Endodermal cell (in vitro differentiated cells): ENCODE measurements at regions not wholly inside any gene's neighbourhood (a gene's known extent, or its start where the extent isn't known, plus 50 kb on each side); places are given as distances from the start of the nearest gene placed in this dataset.

ENCODE experiments used
- DNase-seq: peaks from one replicate; pipeline ENCODE4 v3.0.0-alpha.2; 2017
- H3K27ac ChIP-seq: 2 replicates; pipeline ENCODE4 v1.5.1; 2013; ENCODE audit warnings: mild to moderate bottlenecking, low read depth, low read length, moderate library complexity
- H3K27me3 ChIP-seq: 2 replicates; pipeline ENCODE4 v1.6.1; 2013; ENCODE audit warnings: mild to moderate bottlenecking, low read length, moderate library complexity; ENCODE audit not compliant: insufficient read depth, control insufficient read depth, poor library complexity, severe bottlenecking
- H3K36me3 ChIP-seq: 2 replicates; pipeline ENCODE4 v1.7.0; 2013; ENCODE audit warnings: mild to moderate bottlenecking, low read length, moderate library complexity; ENCODE audit not compliant: control insufficient read depth, insufficient read depth
- H3K4me1 ChIP-seq: one replicate; pipeline ENCODE4 v1.7.0; 2013; ENCODE audit warnings: low read length; ENCODE audit not compliant: control insufficient read depth, insufficient read depth
- H3K4me3 ChIP-seq: 2 replicates; pipeline ENCODE4 v1.5.1; 2013; ENCODE audit warnings: mild to moderate bottlenecking, low read length, moderate library complexity
- H3K9ac ChIP-seq: 2 replicates; pipeline ENCODE4 v1.6.1; 2013; ENCODE audit warnings: mild to moderate bottlenecking, low read length, moderate library complexity; ENCODE audit not compliant: poor library complexity, severe bottlenecking; ENCODE audit errors: extremely low read depth
- H3K9me3 ChIP-seq: 2 replicates; pipeline ENCODE4 v1.6.1; 2013; ENCODE audit warnings: mild to moderate bottlenecking, low read length, moderate library complexity; ENCODE audit not compliant: control insufficient read depth
- H3K27ac Mint-ChIP-seq: 2 replicates; pipeline ENCODE4 v1.8.0; 2020; ENCODE audit warnings: mixed read lengths
- H3K27me3 Mint-ChIP-seq: 2 replicates; pipeline ENCODE4 v1.8.0; 2021; ENCODE audit warnings: mild to moderate bottlenecking, mixed read lengths; ENCODE audit not compliant: insufficient read depth
- H3K36me3 Mint-ChIP-seq: 2 replicates; pipeline ENCODE4 v1.8.0; 2020; ENCODE audit warnings: low read depth, mixed read lengths
- H3K4me1 Mint-ChIP-seq: 2 replicates; pipeline ENCODE4 v1.8.0; 2020; ENCODE audit warnings: mixed read lengths
- H3K4me3 Mint-ChIP-seq: 2 replicates; pipeline ENCODE4 v1.8.0; 2020; ENCODE audit warnings: mild to moderate bottlenecking, moderate library complexity, mixed read lengths
- H3K9me3 Mint-ChIP-seq: 2 replicates; pipeline ENCODE4 v1.8.0; 2020; ENCODE audit warnings: mild to moderate bottlenecking, mixed read lengths
- WGBS, 2 experiments: methylation state at CpG; one replicate each; pipeline versions ENCODE4 v1.1.5 to v1.1.7; 2013; ENCODE audit warnings: missing lambda C conversion rate in 2 of 2, mixed read lengths in 1 of 2; ENCODE audit not compliant: insufficient coverage in 1 of 2, insufficient read length in 1 of 2; 5-methylcytosine and 5-hydroxymethylcytosine counted together
- TF ChIP-seq, protein P1 (sequence below): fragments of 200-600 bp; sonication (generic); conservative IDR thresholded peaks from 2 replicates; pipeline ENCODE4 v1.5.0; 2021; ENCODE audit warnings: antibody characterized with exemption, mild to moderate bottlenecking

DNA sequence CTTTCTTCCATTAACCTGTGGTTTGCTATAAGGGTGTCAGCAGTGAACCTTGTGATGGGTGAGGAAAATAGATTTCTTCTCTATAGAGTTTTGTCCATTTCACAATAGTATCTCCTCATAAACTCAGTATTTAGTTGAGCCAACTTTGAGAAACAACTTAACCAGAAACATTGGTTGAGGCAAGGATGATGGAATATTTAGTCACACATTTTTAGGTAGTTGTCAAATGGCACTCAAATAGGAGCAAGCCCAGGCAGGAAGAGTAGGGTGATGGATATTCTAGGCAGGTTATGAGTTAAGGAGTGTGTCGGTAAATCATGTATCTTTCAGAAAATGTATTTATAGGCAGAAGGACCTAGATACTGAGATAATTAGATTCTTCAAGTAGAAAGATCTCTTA is 1267.6 kb downstream of the SLC16A7 start:
- no peak overlapping the region for H3K27ac Mint-ChIP-seq
- Histone ChIP-seq H3K9me3 (peaks cover 7% of the 10 kb centered on the region), H3K27me3 (no peaks in the 10 kb centered on the region), H3K4me3 (no peak overlapping the region), H3K27ac (no peak overlapping the region), H3K9ac (no peak overlapping the region), H3K4me1 (no peaks in the 10 kb centered on the region), H3K36me3 (no peaks in the 10 kb centered on the region)
- no peaks in the 10 kb centered on the region for H3K4me1 Mint-ChIP-seq
- no peaks in the 10 kb centered on the region for H3K36me3 Mint-ChIP-seq
- 86 to 100% methylated on average over 1 of the region's 1 CpG for WGBS, 2 experiments
- H3K4me3 Mint-ChIP-seq: no peak overlapping the region
- no peak for DNase-seq
- TF ChIP-seq, protein P1, sequence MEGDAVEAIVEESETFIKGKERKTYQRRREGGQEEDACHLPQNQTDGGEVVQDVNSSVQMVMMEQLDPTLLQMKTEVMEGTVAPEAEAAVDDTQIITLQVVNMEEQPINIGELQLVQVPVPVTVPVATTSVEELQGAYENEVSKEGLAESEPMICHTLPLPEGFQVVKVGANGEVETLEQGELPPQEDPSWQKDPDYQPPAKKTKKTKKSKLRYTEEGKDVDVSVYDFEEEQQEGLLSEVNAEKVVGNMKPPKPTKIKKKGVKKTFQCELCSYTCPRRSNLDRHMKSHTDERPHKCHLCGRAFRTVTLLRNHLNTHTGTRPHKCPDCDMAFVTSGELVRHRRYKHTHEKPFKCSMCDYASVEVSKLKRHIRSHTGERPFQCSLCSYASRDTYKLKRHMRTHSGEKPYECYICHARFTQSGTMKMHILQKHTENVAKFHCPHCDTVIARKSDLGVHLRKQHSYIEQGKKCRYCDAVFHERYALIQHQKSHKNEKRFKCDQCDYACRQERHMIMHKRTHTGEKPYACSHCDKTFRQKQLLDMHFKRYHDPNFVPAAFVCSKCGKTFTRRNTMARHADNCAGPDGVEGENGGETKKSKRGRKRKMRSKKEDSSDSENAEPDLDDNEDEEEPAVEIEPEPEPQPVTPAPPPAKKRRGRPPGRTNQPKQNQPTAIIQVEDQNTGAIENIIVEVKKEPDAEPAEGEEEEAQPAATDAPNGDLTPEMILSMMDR: no peak
- no peaks in the 10 kb centered on the region for H3K9me3 Mint-ChIP-seq
- no peaks in the 10 kb centered on the region for H3K27me3 Mint-ChIP-seq

DNA sequence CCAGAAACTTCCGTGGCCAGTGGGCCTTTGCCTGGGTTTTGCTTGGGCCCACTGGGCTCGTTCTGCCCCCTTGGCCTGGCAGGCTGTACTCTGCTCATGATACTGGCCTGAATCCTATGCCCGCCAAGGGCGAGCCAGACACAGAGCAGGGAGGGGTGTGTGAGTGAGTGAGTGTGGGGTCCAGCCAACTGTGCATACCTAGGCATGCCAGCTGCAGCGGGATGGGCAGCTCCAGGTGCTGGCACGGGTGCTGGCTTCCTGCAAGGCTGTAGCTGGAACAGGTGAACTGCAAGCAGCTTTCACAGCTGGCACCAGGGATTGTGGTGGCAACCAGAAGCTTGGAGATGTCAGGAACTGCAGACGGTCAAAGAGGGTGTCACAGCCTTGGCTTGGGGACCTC is 1276.4 kb downstream of the SLC16A7 start:
- Mint-ChIP-seq H3K27me3 (no peaks in the 10 kb centered on the region), H3K4me3 (no peak overlapping the region), H3K9me3 (peaks cover 4% of the 10 kb centered on the region), H3K4me1 (no peaks in the 10 kb centered on the region), H3K36me3 (no peaks in the 10 kb centered on the region), H3K27ac (no peak overlapping the region)
- H3K36me3 ChIP-seq: no peaks in the 10 kb centered on the region
- no peaks in the 10 kb centered on the region for H3K4me1 ChIP-seq
- no peak overlapping the region for H3K9ac ChIP-seq
- no peak overlapping the region for H3K4me3 ChIP-seq
- TF ChIP-seq, protein P1: no peak
- no peak for DNase-seq
- WGBS, 2 experiments: 55 to 73% methylated on average over 4 to 7 of the region's 7 CpGs
- no peaks in the 10 kb centered on the region for H3K9me3 ChIP-seq
- H3K27me3 ChIP-seq: no peaks in the 10 kb centered on the region
- H3K27ac ChIP-seq: no peak overlapping the region

DNA sequence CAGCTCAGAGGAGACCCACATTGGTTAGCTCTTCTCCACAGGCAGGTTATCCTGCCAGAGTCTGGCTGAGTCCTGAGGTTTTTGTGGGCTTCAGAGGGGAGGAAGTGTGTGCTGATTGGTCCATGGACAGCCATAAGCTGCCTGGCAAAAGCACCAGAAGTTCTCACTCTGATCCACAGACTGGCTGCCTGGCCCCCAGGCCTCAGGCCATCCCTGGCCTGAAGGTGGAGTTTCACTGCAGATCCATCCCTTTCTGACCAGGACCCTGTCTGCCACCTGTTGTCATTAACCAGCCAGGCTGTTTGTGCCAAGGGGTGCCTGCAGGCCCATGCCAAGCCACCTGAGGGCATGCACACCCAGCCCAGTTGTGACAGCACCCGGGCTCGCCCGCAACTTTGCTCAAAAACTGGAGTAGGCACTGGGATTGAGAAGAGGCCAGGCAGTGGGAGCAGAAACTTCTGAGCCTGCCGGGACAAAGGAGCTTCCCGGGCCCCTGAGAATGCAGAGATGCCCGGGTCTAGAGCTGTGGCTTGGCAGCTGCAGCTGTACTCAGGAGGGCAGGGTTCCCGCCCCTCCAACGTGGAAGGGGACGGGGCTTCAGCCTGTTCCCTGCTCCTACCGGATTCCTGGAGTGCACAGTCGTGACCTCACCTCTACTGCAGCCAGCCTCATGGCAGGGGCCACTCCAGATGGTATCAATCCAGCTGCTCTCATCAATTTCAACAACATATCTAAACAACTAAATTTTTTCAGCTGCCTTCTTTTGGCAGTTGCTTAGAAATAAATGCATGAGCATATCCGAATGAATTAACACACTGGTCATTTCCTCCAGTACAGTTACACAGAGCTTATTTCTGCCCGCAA is 1277.3 kb downstream of the SLC16A7 start:
- 90 to 93% methylated on average over 10 to 13 of the region's 13 CpGs for WGBS, 2 experiments
- H3K4me1 ChIP-seq: no peaks in the 10 kb centered on the region
- no peak overlapping the region for H3K9ac ChIP-seq
- TF ChIP-seq, protein P1: peak; percentile 25
- H3K4me3 ChIP-seq: no peak overlapping the region
- DNase-seq: peak; percentile 61
- no peaks in the 10 kb centered on the region for H3K36me3 ChIP-seq
- H3K27ac ChIP-seq: no peak overlapping the region
- Mint-ChIP-seq H3K9me3 (peaks cover 4% of the 10 kb centered on the region), H3K36me3 (no peaks in the 10 kb centered on the region), H3K27ac (no peak overlapping the region), H3K27me3 (no peaks in the 10 kb centered on the region), H3K4me1 (no peaks in the 10 kb centered on the region), H3K4me3 (no peak overlapping the region)
- H3K27me3 ChIP-seq: no peaks in the 10 kb centered on the region
- H3K9me3 ChIP-seq: no peaks in the 10 kb centered on the region
